Endodermal cell (in vitro differentiated cells): ENCODE measurements at regions not wholly inside any gene's neighbourhood (a gene's known extent, or its start where the extent isn't known, plus 50 kb on each side); places are given as distances from the start of the nearest gene placed in this dataset.

Experiments used
- DNase-seq: peaks from one replicate; pipeline ENCODE4 v3.0.0-alpha.2; 2017
- H3K27ac ChIP-seq: 2 replicates; pipeline ENCODE4 v1.5.1; 2013; ENCODE audit warnings: mild to moderate bottlenecking, low read depth, low read length, moderate library complexity
- H3K27me3 ChIP-seq: 2 replicates; pipeline ENCODE4 v1.6.1; 2013; ENCODE audit warnings: mild to moderate bottlenecking, low read length, moderate library complexity; ENCODE audit not compliant: insufficient read depth, control insufficient read depth, poor library complexity, severe bottlenecking
- H3K36me3 ChIP-seq: 2 replicates; pipeline ENCODE4 v1.7.0; 2013; ENCODE audit warnings: mild to moderate bottlenecking, low read length, moderate library complexity; ENCODE audit not compliant: control insufficient read depth, insufficient read depth
- H3K4me1 ChIP-seq: one replicate; pipeline ENCODE4 v1.7.0; 2013; ENCODE audit warnings: low read length; ENCODE audit not compliant: control insufficient read depth, insufficient read depth
- H3K4me3 ChIP-seq: 2 replicates; pipeline ENCODE4 v1.5.1; 2013; ENCODE audit warnings: mild to moderate bottlenecking, low read length, moderate library complexity
- H3K9ac ChIP-seq: 2 replicates; pipeline ENCODE4 v1.6.1; 2013; ENCODE audit warnings: mild to moderate bottlenecking, low read length, moderate library complexity; ENCODE audit not compliant: poor library complexity, severe bottlenecking; ENCODE audit errors: extremely low read depth
- H3K9me3 ChIP-seq: 2 replicates; pipeline ENCODE4 v1.6.1; 2013; ENCODE audit warnings: mild to moderate bottlenecking, low read length, moderate library complexity; ENCODE audit not compliant: control insufficient read depth
- H3K27ac Mint-ChIP-seq: 2 replicates; pipeline ENCODE4 v1.8.0; 2020; ENCODE audit warnings: mixed read lengths
- H3K27me3 Mint-ChIP-seq: 2 replicates; pipeline ENCODE4 v1.8.0; 2021; ENCODE audit warnings: mild to moderate bottlenecking, mixed read lengths; ENCODE audit not compliant: insufficient read depth
- H3K36me3 Mint-ChIP-seq: 2 replicates; pipeline ENCODE4 v1.8.0; 2020; ENCODE audit warnings: low read depth, mixed read lengths
- H3K4me1 Mint-ChIP-seq: 2 replicates; pipeline ENCODE4 v1.8.0; 2020; ENCODE audit warnings: mixed read lengths
- H3K4me3 Mint-ChIP-seq: 2 replicates; pipeline ENCODE4 v1.8.0; 2020; ENCODE audit warnings: mild to moderate bottlenecking, moderate library complexity, mixed read lengths
- H3K9me3 Mint-ChIP-seq: 2 replicates; pipeline ENCODE4 v1.8.0; 2020; ENCODE audit warnings: mild to moderate bottlenecking, mixed read lengths
- CTCF ChIP-seq: fragments of 200-600 bp; sonication (generic); conservative IDR thresholded peaks from 2 replicates; pipeline ENCODE4 v1.5.0; 2021; ENCODE audit warnings: antibody characterized with exemption, mild to moderate bottlenecking
- WGBS, 2 experiments: methylation state at CpG; one replicate each; pipeline versions ENCODE4 v1.1.5 to v1.1.7; 2013; ENCODE audit warnings: missing lambda C conversion rate in 2 of 2, mixed read lengths in 1 of 2; ENCODE audit not compliant: insufficient coverage in 1 of 2, insufficient read length in 1 of 2; 5-methylcytosine and 5-hydroxymethylcytosine counted together

- no peak for DNase-seq
- WGBS, 2 experiments: 50 to 79% methylated on average over 1 of the region's 1 CpG
- no peaks in the 10 kb centered on the region for H3K4me1 Mint-ChIP-seq
- H3K36me3 Mint-ChIP-seq: no peaks in the 10 kb centered on the region
- TF ChIP-seq CTCF: no peak
- no peak overlapping the region for H3K9ac ChIP-seq
- no peak overlapping the region for H3K4me3 Mint-ChIP-seq
- H3K9me3 Mint-ChIP-seq: no peaks in the 10 kb centered on the region
- H3K27ac ChIP-seq: no peak overlapping the region
- no peaks in the 10 kb centered on the region for H3K27me3 ChIP-seq
- H3K27ac Mint-ChIP-seq: no peak overlapping the region
- no peaks in the 10 kb centered on the region for H3K36me3 ChIP-seq
- peaks cover 9% of the 10 kb centered on the region for H3K27me3 Mint-ChIP-seq
- no peaks in the 10 kb centered on the region for H3K9me3 ChIP-seq
- H3K4me1 ChIP-seq: no peaks in the 10 kb centered on the region
- no peak overlapping the region for H3K4me3 ChIP-seq
Measured at GRCh38 chr5:88474574-88474973, 205.9 kb upstream of the TMEM161B start.

GRCh38 chr5:88470745-88471144, 202.1 kb upstream of the TMEM161B start:
- H3K9me3 ChIP-seq: no peaks in the 10 kb centered on the region
- no peak for DNase-seq
- Mint-ChIP-seq H3K36me3 (no peaks in the 10 kb centered on the region), H3K4me1 (no peaks in the 10 kb centered on the region), H3K27ac (no peak overlapping the region), H3K4me3 (no peak overlapping the region), H3K27me3 (peaks cover 6% of the 10 kb centered on the region), H3K9me3 (no peaks in the 10 kb centered on the region)
- no peak overlapping the region for H3K4me3 ChIP-seq
- WGBS, 2 experiments: 91 to 100% methylated on average over 1 to 2 of the region's 2 CpGs
- H3K4me1 ChIP-seq: no peaks in the 10 kb centered on the region
- H3K9ac ChIP-seq: no peak overlapping the region
- no peak for TF ChIP-seq CTCF
- H3K27ac ChIP-seq: no peak overlapping the region
- H3K36me3 ChIP-seq: no peaks in the 10 kb centered on the region
- no peaks in the 10 kb centered on the region for H3K27me3 ChIP-seq

GRCh38 chr5:88459971-88460370, 191.3 kb upstream of the TMEM161B start:
- TF ChIP-seq CTCF: no peak
- H3K4me3 ChIP-seq: no peak overlapping the region
- no peak overlapping the region for H3K4me3 Mint-ChIP-seq
- no peaks in the 10 kb centered on the region for H3K4me1 ChIP-seq
- no peak for DNase-seq
- WGBS, 2 experiments: 80 to 94% methylated on average over 1 to 3 of the region's 3 CpGs
- no peak overlapping the region for H3K27ac Mint-ChIP-seq
- H3K4me1 Mint-ChIP-seq: no peaks in the 10 kb centered on the region
- H3K36me3 Mint-ChIP-seq: no peaks in the 10 kb centered on the region
- no peak overlapping the region for H3K27ac ChIP-seq
- H3K9me3 ChIP-seq: no peaks in the 10 kb centered on the region
- H3K27me3 ChIP-seq: peaks cover 26% of the 10 kb centered on the region
- H3K36me3 ChIP-seq: no peaks in the 10 kb centered on the region
- no peak overlapping the region for H3K9ac ChIP-seq
- H3K9me3 Mint-ChIP-seq: no peaks in the 10 kb centered on the region
- H3K27me3 Mint-ChIP-seq: peaks cover 24% of the 10 kb centered on the region
